Endometrium (tissue), 2 donors: ENCODE measurements at regions not wholly inside any gene's neighbourhood (a gene's known extent, or its start where the extent isn't known, plus 50 kb on each side); places are given as distances from the start of the nearest gene placed in this dataset.

Experiments
- FAIRE-seq: peaks from 2 replicates; lab custom pipeline; 2012; peaks lifted over from hg19 to GRCh38; lab: Jason Lieb, UNC
- donor health status: control.
- donor health status: control.

GRCh38 chr9:38158628-38159027, 89.6 kb upstream of the SHB start:
- no peak for FAIRE-seq

- FAIRE-seq = no peak
Observed at GRCh38 chr9:38157711-38158110, 88.7 kb upstream of the SHB start.

GRCh38 chr9:38154501-38155421, 85.7 kb upstream of the SHB start:
- no peak for FAIRE-seq

GRCh38 chr9:38153910-38154291, 84.9 kb upstream of the SHB start:
- no peak for FAIRE-seq

- FAIRE-seq = no peak
Observed at GRCh38 chr9:38153152-38153909, 84.3 kb upstream of the SHB start.

GRCh38 chr9:38149647-38150046, 80.6 kb upstream of the SHB start:
- no peak for FAIRE-seq

GRCh38 chr9:38146844-38147243, 77.8 kb upstream of the SHB start:
- no peak for FAIRE-seq

- no peak for FAIRE-seq
Observed at GRCh38 chr9:38145526-38146053, 76.6 kb upstream of the SHB start.

GRCh38 chr9:38144421-38144820, 75.4 kb upstream of the SHB start:
- no peak for FAIRE-seq

GRCh38 chr9:38141746-38142591, 72.9 kb upstream of the SHB start:
- FAIRE-seq = no peak

- no peak for FAIRE-seq
Observed at GRCh38 chr9:38138276-38138675, 69.2 kb upstream of the SHB start.

- no peak for FAIRE-seq
Observed at GRCh38 chr9:38137342-38137741, 68.3 kb upstream of the SHB start.

- no peak for FAIRE-seq
Observed at GRCh38 chr9:38136386-38136785, 67.4 kb upstream of the SHB start.

GRCh38 chr9:38134611-38135237, 65.7 kb upstream of the SHB start:
- no peak for FAIRE-seq

GRCh38 chr9:38133595-38133994, 64.6 kb upstream of the SHB start:
- FAIRE-seq = peak; percentile 41

- no peak for FAIRE-seq
Observed at GRCh38 chr9:38132956-38133355, 63.9 kb upstream of the SHB start.

- FAIRE-seq = no peak
Observed at GRCh38 chr9:38131729-38132128, 62.7 kb upstream of the SHB start.

GRCh38 chr9:38130724-38131123, 61.7 kb upstream of the SHB start:
- FAIRE-seq = no peak

- FAIRE-seq = no peak
Observed at GRCh38 chr9:38129366-38129765, 60.3 kb upstream of the SHB start.

- no peak for FAIRE-seq
Observed at GRCh38 chr9:38128752-38129270, 59.8 kb upstream of the SHB start.

GRCh38 chr9:38127271-38127839, 58.3 kb upstream of the SHB start:
- FAIRE-seq = no peak
